ENCODE measurements at regions not wholly inside any gene's neighbourhood (a gene's known extent, or its start where the extent isn't known, plus 50 kb on each side); places are given as distances from the start of the nearest gene placed in this dataset.

GRCh38 chr1:239854922-239855321 lies 236.8 kb upstream of the FMN2 start:
- TF ChIP-seq CTCF (conservative IDR thresholded peaks at IDR 0.05; ENCODE audit: low read depth, low read length) (no peak), EZH2 (IDR thresholded peaks at IDR 0.05; ENCODE audit: borderline replicate concordance, low read depth, low read length, poor library complexity, severe bottlenecking) (no peak)
